Transverse colon (tissue), 4 donors: ENCODE measurements at regions not wholly inside any gene's neighbourhood (a gene's known extent, or its start where the extent isn't known, plus 50 kb on each side); places are given as distances from the start of the nearest gene placed in this dataset.

Experiments
- CTCF ChIP-seq, 5 experiments: fragments of 200-600 bp in 3 of 5; fragments of 450-650 bp in 2 of 5; sonication (generic) in 3 of 5; IDR thresholded peaks; 1 replicate in 2 of 5; 2 replicates in 3 of 5; pipeline ENCODE4 v1.5.1; 2016 to 2017; ENCODE audit warnings: antibody characterized with exemption in 5 of 5, inconsistent platforms in 3 of 5, mild to moderate bottlenecking in 2 of 5, moderate library complexity in 1 of 5
- EP300 ChIP-seq: sonication (generic); formaldehyde crosslinking; IDR thresholded peaks from one replicate; pipeline ENCODE4 v1.6.1; 2017; ENCODE audit warnings: antibody characterized with exemption, low read depth
- POLR2A ChIP-seq: fragments of 450-650 bp; IDR thresholded peaks from one replicate; pipeline ENCODE4 v1.6.1; 2016; ENCODE audit warnings: antibody characterized with exemption, mild to moderate bottlenecking, moderate library complexity
- POLR2AphosphoS5 ChIP-seq, 3 donors: sonication (generic); formaldehyde crosslinking; IDR thresholded peaks; one replicate each; pipeline ENCODE4 v1.6.1; 2016; ENCODE audit warnings: antibody characterized with exemption in 3 of 3

GRCh38 chr5:23157716-23158115 lies 304.6 kb upstream of the CDH12 start:
- TF ChIP-seq CTCF (IDR thresholded peaks at IDR 0.05) (no peak), POLR2A (no peak), POLR2AphosphoS5 (IDR thresholded peaks at IDR 0.05) (no peak), EP300 (no peak)
